ENCODE measurements at regions not wholly inside any gene's neighbourhood (a gene's known extent, or its start where the extent isn't known, plus 50 kb on each side); places are given as distances from the start of the nearest gene placed in this dataset.

GRCh38 chr12:24487606-24488005 is 461.3 kb downstream of the BCAT1 start:
- H3K27ac Mint-ChIP-seq, result no peak overlapping the region
- CTCF ChIA-PET, result no interaction called here
- no peak overlapping the region for H3K4me3 Mint-ChIP-seq
- ATAC-seq, result no peak
- H3K9me3 Mint-ChIP-seq (ENCODE audit: low read depth), result no peaks in the 10 kb centered on the region
- H3K36me3 Mint-ChIP-seq, result no peaks in the 10 kb centered on the region
- no peak for DNase-seq
- H3K4me1 Mint-ChIP-seq, result no peaks in the 10 kb centered on the region
- H3K27me3 Mint-ChIP-seq, result no peaks in the 10 kb centered on the region

- Mint-ChIP-seq H3K27me3 (no peaks in the 10 kb centered on the region), H3K36me3 (no peaks in the 10 kb centered on the region), H3K9me3 (ENCODE audit: low read depth) (no peaks in the 10 kb centered on the region), H3K4me3 (no peak overlapping the region), H3K4me1 (no peaks in the 10 kb centered on the region), H3K27ac (no peak overlapping the region)
- no peak for DNase-seq
- CTCF ChIA-PET, result no interaction called here
- no peak for ATAC-seq
These were observed 465.2 kb downstream of the BCAT1 start for GRCh38 chr12:24483732-24484131.

GRCh38 chr12:24482882-24483604 is 465.9 kb downstream of the BCAT1 start:
- H3K36me3 Mint-ChIP-seq, result no peaks in the 10 kb centered on the region
- no peak for ATAC-seq
- CTCF ChIA-PET, result no interaction called here
- H3K27me3 Mint-ChIP-seq, result no peaks in the 10 kb centered on the region
- no peak overlapping the region for H3K27ac Mint-ChIP-seq
- H3K4me3 Mint-ChIP-seq, result no peak overlapping the region
- no peaks in the 10 kb centered on the region for H3K9me3 Mint-ChIP-seq (ENCODE audit: low read depth)
- no peak for DNase-seq
- H3K4me1 Mint-ChIP-seq, result no peaks in the 10 kb centered on the region

DNA sequence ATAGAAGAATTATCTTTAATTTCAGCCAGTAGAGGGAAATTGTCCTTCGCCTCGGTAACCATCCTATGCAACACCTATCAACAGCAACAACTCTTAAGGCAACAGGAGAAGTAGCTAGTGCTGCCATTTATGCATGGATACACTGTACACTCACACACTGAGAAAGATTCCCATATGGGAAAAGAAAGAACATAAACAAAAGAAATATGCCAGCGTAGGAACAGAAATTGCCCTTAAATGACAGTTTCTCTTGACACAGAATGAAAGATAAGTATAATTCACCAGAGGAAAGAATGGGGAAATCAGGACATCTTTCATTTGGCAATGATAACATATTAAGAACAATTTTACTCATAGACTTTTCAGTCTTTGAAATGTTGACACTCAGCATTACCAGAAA is 466.9 kb downstream of the BCAT1 start:
- H3K27me3 Mint-ChIP-seq, result no peaks in the 10 kb centered on the region
- no peak overlapping the region for H3K27ac Mint-ChIP-seq
- no peaks in the 10 kb centered on the region for H3K4me1 Mint-ChIP-seq
- no peak for ATAC-seq
- CTCF ChIA-PET, result no interaction called here
- no peak overlapping the region for H3K4me3 Mint-ChIP-seq
- no peak for DNase-seq
- no peaks in the 10 kb centered on the region for H3K36me3 Mint-ChIP-seq
- no peaks in the 10 kb centered on the region for H3K9me3 Mint-ChIP-seq (ENCODE audit: low read depth)

DNA sequence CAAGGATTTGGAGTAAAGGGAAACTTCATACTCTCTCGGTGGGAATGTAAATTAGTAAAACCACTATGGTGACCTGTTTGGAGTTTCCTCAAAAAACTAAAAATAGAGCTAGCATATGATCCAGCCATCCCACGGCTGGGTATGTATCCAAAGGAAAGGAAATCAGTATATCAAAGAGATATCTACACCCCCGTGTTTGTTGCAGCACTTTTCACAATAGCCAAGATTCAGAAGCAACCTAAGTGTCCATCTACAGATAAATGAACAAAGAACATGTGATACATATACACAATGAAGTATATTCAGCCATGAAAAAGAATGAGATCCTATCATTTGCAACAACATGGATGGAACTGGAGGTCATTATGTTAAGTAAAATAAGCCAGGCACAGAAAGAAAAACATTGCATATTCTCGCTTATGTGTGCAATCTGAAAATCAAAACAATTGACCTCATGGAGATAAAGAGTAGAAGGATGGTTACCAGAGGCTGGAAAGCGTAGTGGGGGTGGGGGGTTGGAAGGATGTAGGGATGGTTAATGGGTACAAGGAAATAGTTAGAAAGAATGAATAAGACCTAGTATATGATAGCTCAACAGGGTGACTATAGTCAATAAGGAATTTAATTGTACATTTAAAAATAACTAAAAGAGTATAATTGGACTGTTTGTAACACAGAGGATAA is 468.0 kb downstream of the BCAT1 start:
- Mint-ChIP-seq H3K4me1 (no peaks in the 10 kb centered on the region), H3K27ac (no peak overlapping the region), H3K9me3 (ENCODE audit: low read depth) (no peaks in the 10 kb centered on the region), H3K27me3 (no peaks in the 10 kb centered on the region), H3K4me3 (no peak overlapping the region), H3K36me3 (no peaks in the 10 kb centered on the region)
- CTCF ChIA-PET, result interaction anchor here (0.6 kb wide), 1 partner anchor 1549 kb away, joined by 3 read pairs; no protein-coding TSS in a partner anchor
- no peak for ATAC-seq
- DNase-seq, result no peak

DNA sequence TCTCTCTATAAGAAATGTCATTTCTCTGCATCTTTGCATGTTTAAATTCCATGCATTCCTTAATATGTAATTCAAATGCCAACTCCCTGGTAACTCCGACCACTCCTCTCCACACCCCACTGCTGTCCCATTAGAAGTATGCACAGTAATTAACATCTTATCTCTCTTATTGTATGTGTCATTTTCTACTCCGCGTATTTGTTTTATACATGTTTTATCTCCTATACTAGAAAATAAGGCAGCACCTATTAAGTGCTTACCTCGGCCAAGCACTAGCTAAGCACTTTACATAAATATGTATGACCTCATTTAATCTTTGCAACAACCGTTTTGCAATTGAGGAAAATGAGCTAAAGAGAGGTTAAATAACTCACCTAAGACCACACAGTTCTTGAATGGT is 469.8 kb downstream of the BCAT1 start:
- no peaks in the 10 kb centered on the region for H3K9me3 Mint-ChIP-seq (ENCODE audit: low read depth)
- H3K27me3 Mint-ChIP-seq, result no peaks in the 10 kb centered on the region
- CTCF ChIA-PET, result no interaction called here
- no peaks in the 10 kb centered on the region for H3K36me3 Mint-ChIP-seq
- H3K4me1 Mint-ChIP-seq, result no peaks in the 10 kb centered on the region
- H3K4me3 Mint-ChIP-seq, result no peak overlapping the region
- no peak for DNase-seq
- ATAC-seq, result no peak
- no peak overlapping the region for H3K27ac Mint-ChIP-seq

DNA sequence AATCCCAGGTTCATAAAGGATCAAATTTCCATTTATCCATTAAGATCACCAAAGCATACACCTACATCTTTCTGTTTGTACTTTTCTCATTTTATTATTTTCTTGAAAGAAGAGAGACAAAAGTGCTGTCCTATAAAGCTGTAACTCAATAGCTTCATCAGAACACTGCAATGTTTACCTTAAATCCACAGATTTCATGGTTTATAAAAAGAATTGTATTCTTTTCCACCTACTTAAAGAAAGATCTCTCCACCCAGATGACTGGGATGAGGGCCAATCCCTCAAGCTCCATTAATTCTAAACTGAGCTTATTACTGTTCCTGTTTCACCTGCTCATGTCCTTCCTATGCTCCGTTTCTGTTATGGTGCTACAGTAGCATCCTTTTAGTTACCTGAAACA is 470.6 kb downstream of the BCAT1 start:
- Mint-ChIP-seq H3K4me1 (no peaks in the 10 kb centered on the region), H3K4me3 (no peak overlapping the region), H3K9me3 (ENCODE audit: low read depth) (no peaks in the 10 kb centered on the region), H3K36me3 (no peaks in the 10 kb centered on the region), H3K27ac (no peak overlapping the region), H3K27me3 (no peaks in the 10 kb centered on the region)
- CTCF ChIA-PET, result interaction anchor here (1.3 kb wide), 1 partner anchor 11 kb away, joined by 3 read pairs; no protein-coding TSS in a partner anchor
- DNase-seq, result no peak
- no peak for ATAC-seq

DNA sequence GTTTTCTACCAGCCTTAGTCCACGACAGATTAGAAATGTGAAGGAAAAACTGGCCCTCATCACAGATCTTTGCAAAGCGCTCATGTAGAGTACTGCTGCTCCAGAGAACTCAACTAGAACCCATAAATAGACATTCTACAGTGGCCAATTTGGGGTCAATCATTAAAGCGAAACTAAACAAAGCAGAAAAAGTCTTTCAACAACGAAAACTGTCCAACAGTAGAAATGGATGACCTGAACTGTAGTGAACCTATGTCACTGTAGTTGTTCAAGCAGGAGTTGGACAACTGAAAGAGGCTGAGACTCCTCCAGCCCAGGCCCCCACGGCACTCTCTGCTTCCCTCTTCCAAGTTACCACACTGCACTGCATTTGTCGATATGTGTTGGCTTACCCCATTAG is 472.6 kb downstream of the BCAT1 start:
- no peak overlapping the region for H3K27ac Mint-ChIP-seq
- no peak overlapping the region for H3K4me3 Mint-ChIP-seq
- ATAC-seq, result no peak
- no peaks in the 10 kb centered on the region for H3K36me3 Mint-ChIP-seq
- no peaks in the 10 kb centered on the region for H3K4me1 Mint-ChIP-seq
- DNase-seq, result no peak
- H3K27me3 Mint-ChIP-seq, result no peaks in the 10 kb centered on the region
- CTCF ChIA-PET, result no interaction called here
- H3K9me3 Mint-ChIP-seq (ENCODE audit: low read depth), result no peaks in the 10 kb centered on the region

DNA sequence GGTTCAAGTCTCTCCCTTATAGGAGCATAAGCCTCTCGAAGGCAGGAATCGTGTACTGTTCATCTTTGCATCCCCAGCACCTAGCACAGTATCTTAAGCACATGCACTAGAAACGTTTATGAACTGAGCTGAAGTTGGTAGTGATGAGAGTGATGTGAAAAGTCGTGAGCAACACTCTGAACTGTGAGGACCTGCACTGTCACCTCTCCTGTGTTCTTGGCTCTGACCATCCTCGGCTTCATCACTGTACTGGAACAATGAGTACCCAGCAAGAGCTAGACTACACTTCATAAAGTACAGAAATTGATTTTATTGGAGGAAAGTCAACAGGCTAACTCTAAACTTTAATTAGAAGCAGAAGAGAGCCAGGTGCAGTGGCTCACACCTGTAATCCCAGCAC is 473.6 kb downstream of the BCAT1 start:
- CTCF ChIA-PET, result no interaction called here
- H3K9me3 Mint-ChIP-seq (ENCODE audit: low read depth), result no peaks in the 10 kb centered on the region
- H3K4me3 Mint-ChIP-seq, result no peak overlapping the region
- H3K27ac Mint-ChIP-seq, result no peak overlapping the region
- no peaks in the 10 kb centered on the region for H3K4me1 Mint-ChIP-seq
- ATAC-seq, result no peak
- H3K36me3 Mint-ChIP-seq, result no peaks in the 10 kb centered on the region
- DNase-seq, result no peak
- no peaks in the 10 kb centered on the region for H3K27me3 Mint-ChIP-seq

GRCh38 chr12:24473097-24473496 is 475.8 kb downstream of the BCAT1 start:
- Mint-ChIP-seq H3K27ac (no peak overlapping the region), H3K36me3 (no peaks in the 10 kb centered on the region), H3K4me3 (no peak overlapping the region), H3K4me1 (no peaks in the 10 kb centered on the region), H3K9me3 (ENCODE audit: low read depth) (no peaks in the 10 kb centered on the region), H3K27me3 (no peaks in the 10 kb centered on the region)
- no peak for ATAC-seq
- DNase-seq, result no peak
- CTCF ChIA-PET, result no interaction called here

DNA sequence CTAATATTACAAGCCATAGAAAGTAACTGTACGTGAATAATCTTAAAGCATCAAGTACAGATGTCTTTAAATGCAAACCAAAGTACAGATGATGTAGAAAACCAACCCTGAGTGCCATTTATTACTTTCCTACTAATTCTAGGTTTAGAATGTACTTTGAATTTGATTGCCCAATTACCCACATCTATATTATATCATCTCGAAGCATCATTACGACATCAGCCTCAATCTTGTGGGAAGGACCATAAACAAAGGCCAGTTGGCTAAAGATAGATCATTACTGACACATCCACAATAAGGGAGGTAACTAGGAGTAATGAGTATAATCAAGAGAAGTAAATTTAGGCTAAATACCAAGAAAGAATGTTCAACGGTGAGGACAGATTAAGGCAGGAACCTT is 478.9 kb downstream of the BCAT1 start:
- no peaks in the 10 kb centered on the region for H3K27me3 Mint-ChIP-seq
- ATAC-seq (no peak), DNase-seq (no peak)
- H3K27ac Mint-ChIP-seq, result no peak overlapping the region
- H3K9me3 Mint-ChIP-seq (ENCODE audit: low read depth), result no peaks in the 10 kb centered on the region
- CTCF ChIA-PET, result no interaction called here
- H3K4me1 Mint-ChIP-seq, result no peaks in the 10 kb centered on the region
- no peaks in the 10 kb centered on the region for H3K36me3 Mint-ChIP-seq
- no peak overlapping the region for H3K4me3 Mint-ChIP-seq

GRCh38 chr12:24469089-24469488 is 479.8 kb downstream of the BCAT1 start:
- ATAC-seq (no peak), DNase-seq (no peak)
- CTCF ChIA-PET, result no interaction called here
- H3K27ac Mint-ChIP-seq, result no peak overlapping the region
- H3K4me1 Mint-ChIP-seq, result no peaks in the 10 kb centered on the region
- H3K4me3 Mint-ChIP-seq, result no peak overlapping the region
- H3K27me3 Mint-ChIP-seq, result no peaks in the 10 kb centered on the region
- H3K9me3 Mint-ChIP-seq (ENCODE audit: low read depth), result no peaks in the 10 kb centered on the region
- no peaks in the 10 kb centered on the region for H3K36me3 Mint-ChIP-seq

GRCh38 chr12:24467226-24467625 is 481.7 kb downstream of the BCAT1 start:
- H3K27me3 Mint-ChIP-seq, result no peaks in the 10 kb centered on the region
- no peaks in the 10 kb centered on the region for H3K36me3 Mint-ChIP-seq
- no peak for ATAC-seq
- no peak overlapping the region for H3K4me3 Mint-ChIP-seq
- no peak overlapping the region for H3K27ac Mint-ChIP-seq
- CTCF ChIA-PET, result interaction anchor here (1.3 kb wide), 1 partner anchor 10 kb away, joined by 3 read pairs; no protein-coding TSS in a partner anchor
- no peaks in the 10 kb centered on the region for H3K9me3 Mint-ChIP-seq (ENCODE audit: low read depth)
- DNase-seq, result no peak
- no peaks in the 10 kb centered on the region for H3K4me1 Mint-ChIP-seq

DNA sequence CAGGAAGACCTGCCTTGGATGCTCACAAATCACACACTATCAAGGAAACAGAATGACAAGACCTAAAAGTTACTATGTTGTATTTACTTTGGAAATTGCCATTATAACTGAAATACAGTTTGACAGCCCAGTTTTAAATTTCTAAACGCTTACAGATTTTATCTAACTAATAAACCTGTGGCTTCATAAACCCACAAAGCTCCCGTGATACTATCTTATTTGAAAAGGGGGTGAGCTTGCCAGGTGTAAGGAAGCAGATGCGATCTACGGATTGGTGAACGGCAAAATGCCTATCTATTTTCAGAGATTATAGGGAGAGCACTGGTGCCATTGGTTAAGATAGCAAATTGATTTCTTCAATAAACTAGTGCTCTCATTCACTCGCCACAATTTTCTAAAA is 485.5 kb downstream of the BCAT1 start:
- Mint-ChIP-seq H3K4me1 (no peaks in the 10 kb centered on the region), H3K27ac (no peak overlapping the region), H3K9me3 (ENCODE audit: low read depth) (no peaks in the 10 kb centered on the region), H3K36me3 (no peaks in the 10 kb centered on the region), H3K27me3 (no peaks in the 10 kb centered on the region), H3K4me3 (no peak overlapping the region)
- no peak for DNase-seq
- CTCF ChIA-PET, result no interaction called here
- ATAC-seq, result no peak
